ENCODE measurements at regions not wholly inside any gene's neighbourhood (a gene's known extent, or its start where the extent isn't known, plus 50 kb on each side); places are given as distances from the start of the nearest gene placed in this dataset.
A peak's percentile ranks its signal among the peaks of the same experiment; 100 is the strongest.

- no peaks in the 10 kb centered on the region for H4K20me1 ChIP-seq (ENCODE audit: insufficient read depth)
- intact Hi-C loops (cut with micrococcal nuclease) = no loop called here
- CTCF ChIA-PET = no interaction called here
These were observed 508.5 kb downstream of the MID1IP1 start for GRCh38 chrX:39309721-39310152.

GRCh38 chrX:39310891-39311290 lies 509.6 kb downstream of the MID1IP1 start:
- Histone ChIP-seq H3K4me2 (ENCODE audit: low read length) (no peak overlapping the region), H3K27me3 (ENCODE audit: insufficient read depth, low read length) (no peaks in the 10 kb centered on the region), H4K20me1 (ENCODE audit: insufficient read depth) (no peaks in the 10 kb centered on the region), H3K9me3 (ENCODE audit: control insufficient read depth in 1 of 2, insufficient read depth in 1 of 2, low read depth in 1 of 2, low read length in 2 of 2) (no peaks in the 10 kb centered on the region), H3K9ac (ENCODE audit: low read length) (no peak overlapping the region), H3K79me2 (ENCODE audit: insufficient read depth, low read length) (no peaks in the 10 kb centered on the region), H2AFZ (ENCODE audit: low read depth, low read length, poor library complexity, severe bottlenecking) (no peak overlapping the region), H3K27ac (ENCODE audit: low read depth, low read length) (no peak overlapping the region), H3K4me1 (ENCODE audit: control insufficient read depth in 1 of 2, insufficient read depth in 2 of 2, low read length in 2 of 2) (peaks cover 7 to 10% of the 10 kb centered on the region in 2 experiments), H3K9me2 (ENCODE audit: insufficient read depth) (no peaks in the 10 kb centered on the region), H3K36me3 (ENCODE audit: control insufficient read depth in 1 of 2, insufficient read depth in 2 of 2, low read length in 2 of 2) (no peaks in the 10 kb centered on the region), H3K4me3 (replicated peaks in 1 of 2; ENCODE audit: low read depth in 1 of 2, low read length in 2 of 2) (no peak overlapping the region)
- POLR2A ChIA-PET = no interaction called here
- ATAC-seq (no peak), DNase-seq (ENCODE audit: low read depth, low spot score) (no peak)
- CTCF ChIA-PET = no interaction called here
- RAD21 ChIA-PET (ENCODE audit: low non-redundant PET in 1 of 2, low total read pairs in 2 of 2, uncharacterized antibody in 2 of 2, unreplicated experiment in 2 of 2) = no interaction called here
- intact Hi-C loops (cut with micrococcal nuclease) = no loop called here
- BruUV-seq (replicated peaks) = no TSS peak
- TF ChIP-seq YY1 (IDR thresholded peaks at IDR 0.05; ENCODE audit: extremely low read depth, insufficient replicate concordance, low read depth, low read length) = no peak
- TF ChIP-seq CTCF (IDR thresholded peaks at IDR 0.05 in 2 of 3, conservative IDR thresholded peaks at IDR 0.05 in 1 of 3; ENCODE audit: borderline replicate concordance in 1 of 3, insufficient read depth in 1 of 3, low read depth in 2 of 3, low read length in 2 of 3) = no peak
- TF ChIP-seq MAX (IDR thresholded peaks at IDR 0.05) = no peak
- no peak for TF ChIP-seq ZNF274 (IDR thresholded peaks at IDR 0.05; ENCODE audit: low read depth, low read length)
- TF ChIP-seq POLR2A (IDR thresholded peaks at IDR 0.05; ENCODE audit: borderline replicate concordance, extremely low read depth, insufficient read depth, insufficient read length) = no peak
- no peak for TF ChIP-seq SRF (IDR thresholded peaks at IDR 0.05; ENCODE audit: low read depth)
- no peak for TF ChIP-seq EGR1 (IDR thresholded peaks at IDR 0.05; ENCODE audit: low read depth)
- no peak for TF ChIP-seq FOSL1 (IDR thresholded peaks at IDR 0.05; ENCODE audit: low read depth)
- no peak for TF ChIP-seq ZBTB33 (IDR thresholded peaks at IDR 0.05; ENCODE audit: extremely low read depth, insufficient replicate concordance, low read length)
- TF ChIP-seq CBX3 (IDR thresholded peaks at IDR 0.05; ENCODE audit: low read depth) = no peak
- TF ChIP-seq REST (IDR thresholded peaks at IDR 0.05; ENCODE audit: low read depth) = no peak
- no peak for TF ChIP-seq POLR2AphosphoS5 (IDR thresholded peaks at IDR 0.05; ENCODE audit: low read depth, low read length)

More at GRCh38 chrX:39309721-39310152, 508.5 kb downstream of the MID1IP1 start:
- ChIA-PET POLR2A (no interaction called here), RAD21 (ENCODE audit: low non-redundant PET in 1 of 2, low total read pairs in 2 of 2, uncharacterized antibody in 2 of 2, unreplicated experiment in 2 of 2) (no interaction called here)
- TF ChIP-seq ZNF274 (IDR thresholded peaks at IDR 0.05; ENCODE audit: low read depth, low read length) (no peak), TCF7L2 (IDR thresholded peaks at IDR 0.05; ENCODE audit: borderline replicate concordance, extremely low read depth, insufficient read depth, insufficient read length) (peak; percentile 82), JUND (IDR thresholded peaks at IDR 0.05) (no peak)
- Histone ChIP-seq H3K4me3 (replicated peaks in 1 of 2; ENCODE audit: low read depth in 1 of 2, low read length in 2 of 2) (no peak overlapping the region), H3K79me2 (ENCODE audit: insufficient read depth, low read length) (no peaks in the 10 kb centered on the region), H3K27ac (ENCODE audit: low read depth, low read length) (no peak overlapping the region), H3K9me2 (ENCODE audit: insufficient read depth) (no peaks in the 10 kb centered on the region), H3K9me3 (ENCODE audit: control insufficient read depth in 1 of 2, insufficient read depth in 1 of 2, low read depth in 1 of 2, low read length in 2 of 2) (no peaks in the 10 kb centered on the region), H3K36me3 (ENCODE audit: control insufficient read depth in 1 of 2, insufficient read depth in 2 of 2, low read length in 2 of 2) (no peaks in the 10 kb centered on the region), H3K9ac (ENCODE audit: low read length) (no peak overlapping the region), H3K4me1 (ENCODE audit: control insufficient read depth in 1 of 2, insufficient read depth in 2 of 2, low read length in 2 of 2) (peaks cover 7 to 10% of the 10 kb centered on the region in 2 experiments), H3K27me3 (ENCODE audit: insufficient read depth, low read length) (no peaks in the 10 kb centered on the region), H3K4me2 (ENCODE audit: low read length) (no peak overlapping the region), H2AFZ (ENCODE audit: low read depth, low read length, poor library complexity, severe bottlenecking) (no peak overlapping the region)
- ATAC-seq (0 out of 2 replicates have a peak, but pooled peaks have one; percentile 36), DNase-seq (ENCODE audit: low read depth, low spot score) (no peak)
- BruUV-seq (replicated peaks) = no TSS peak

All from HCT116 (cell line).